ENCODE measurements at regions not wholly inside any gene's neighbourhood (a gene's known extent, or its start where the extent isn't known, plus 50 kb on each side); places are given as distances from the start of the nearest gene placed in this dataset.

- no peak for DNase-seq (ENCODE audit: low read depth, low spot score)
- H3K4me3 ChIP-seq (ENCODE audit: low read depth, low read length) = no peak overlapping the region
- TF ChIP-seq, protein P1, sequence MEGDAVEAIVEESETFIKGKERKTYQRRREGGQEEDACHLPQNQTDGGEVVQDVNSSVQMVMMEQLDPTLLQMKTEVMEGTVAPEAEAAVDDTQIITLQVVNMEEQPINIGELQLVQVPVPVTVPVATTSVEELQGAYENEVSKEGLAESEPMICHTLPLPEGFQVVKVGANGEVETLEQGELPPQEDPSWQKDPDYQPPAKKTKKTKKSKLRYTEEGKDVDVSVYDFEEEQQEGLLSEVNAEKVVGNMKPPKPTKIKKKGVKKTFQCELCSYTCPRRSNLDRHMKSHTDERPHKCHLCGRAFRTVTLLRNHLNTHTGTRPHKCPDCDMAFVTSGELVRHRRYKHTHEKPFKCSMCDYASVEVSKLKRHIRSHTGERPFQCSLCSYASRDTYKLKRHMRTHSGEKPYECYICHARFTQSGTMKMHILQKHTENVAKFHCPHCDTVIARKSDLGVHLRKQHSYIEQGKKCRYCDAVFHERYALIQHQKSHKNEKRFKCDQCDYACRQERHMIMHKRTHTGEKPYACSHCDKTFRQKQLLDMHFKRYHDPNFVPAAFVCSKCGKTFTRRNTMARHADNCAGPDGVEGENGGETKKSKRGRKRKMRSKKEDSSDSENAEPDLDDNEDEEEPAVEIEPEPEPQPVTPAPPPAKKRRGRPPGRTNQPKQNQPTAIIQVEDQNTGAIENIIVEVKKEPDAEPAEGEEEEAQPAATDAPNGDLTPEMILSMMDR (IDR thresholded peaks at IDR 0.05; ENCODE audit: low read depth, low read length) = no peak
- in situ Hi-C loops (cut with HindIII; ENCODE audit: low sequenced_read_pairs) = no loop called here
These were observed 164.8 kb upstream of the DTNBP1 start for GRCh38 chr6:15827496-15828255.

DNA sequence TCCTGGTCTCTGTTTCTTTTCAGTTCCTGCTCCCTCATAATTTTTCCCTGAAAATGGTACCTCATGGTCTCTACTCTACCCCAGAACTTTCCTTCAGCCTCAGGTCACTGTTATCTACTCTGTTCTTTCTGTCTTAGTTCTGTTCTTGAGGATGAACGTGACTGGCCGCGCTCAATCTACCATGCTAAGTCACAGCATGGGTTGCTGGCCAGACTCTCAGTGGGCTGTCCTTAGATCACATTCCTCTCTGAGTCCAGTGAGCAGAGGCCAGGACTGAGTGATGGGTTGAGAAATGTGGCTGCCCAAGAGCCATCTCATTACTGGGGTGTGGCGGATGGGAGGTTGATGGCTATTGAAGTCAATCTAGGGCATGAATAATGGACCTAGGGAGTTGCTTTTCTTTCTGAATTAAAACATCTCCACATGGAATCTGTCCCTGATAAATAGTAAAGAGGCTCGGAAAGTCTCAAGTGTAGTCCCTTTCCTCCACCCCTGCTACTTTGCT lies 164.0 kb upstream of the DTNBP1 start:
- H3K4me3 ChIP-seq (ENCODE audit: low read depth, low read length) = no peak overlapping the region
- no peak for DNase-seq (ENCODE audit: low read depth, low spot score)
- in situ Hi-C loops (cut with HindIII; ENCODE audit: low sequenced_read_pairs) = no loop called here
- TF ChIP-seq, protein P1 (IDR thresholded peaks at IDR 0.05; ENCODE audit: low read depth, low read length) = no peak

- in situ Hi-C loops (cut with HindIII; ENCODE audit: low sequenced_read_pairs) = no loop called here
- no peak overlapping the region for H3K4me3 ChIP-seq (ENCODE audit: low read depth, low read length)
- DNase-seq (ENCODE audit: low read depth, low spot score) = no peak
- TF ChIP-seq, protein P1 (IDR thresholded peaks at IDR 0.05; ENCODE audit: low read depth, low read length) = no peak
These were observed 162.6 kb upstream of the DTNBP1 start for GRCh38 chr6:15825332-15825930.

DNA sequence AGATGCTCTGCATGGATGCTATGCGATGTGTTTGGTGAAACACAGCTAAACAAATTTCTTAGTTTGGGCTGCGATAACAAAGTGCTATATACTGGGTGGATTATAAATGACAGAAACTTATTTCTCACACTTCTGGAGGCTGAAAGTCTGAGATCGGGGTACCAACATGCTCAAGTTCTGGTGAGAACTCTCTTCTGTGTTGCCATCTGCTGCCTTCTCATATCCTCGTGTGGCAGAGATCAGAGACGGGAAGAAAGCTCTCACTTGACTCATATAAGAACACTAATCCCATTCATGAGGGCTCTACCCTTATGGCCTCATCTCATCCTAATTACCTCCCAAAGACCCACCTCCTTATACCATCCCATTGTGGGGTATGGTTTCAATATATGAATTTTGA lies 162.0 kb upstream of the DTNBP1 start:
- no peak overlapping the region for H3K4me3 ChIP-seq (ENCODE audit: low read depth, low read length)
- in situ Hi-C loops (cut with HindIII; ENCODE audit: low sequenced_read_pairs) = no loop called here
- no peak for DNase-seq (ENCODE audit: low read depth, low spot score)
- TF ChIP-seq, protein P1 (IDR thresholded peaks at IDR 0.05; ENCODE audit: low read depth, low read length) = no peak

GRCh38 chr6:15823838-15824414 lies 161.1 kb upstream of the DTNBP1 start:
- DNase-seq (ENCODE audit: low read depth, low spot score) = no peak
- no peak overlapping the region for H3K4me3 ChIP-seq (ENCODE audit: low read depth, low read length)
- TF ChIP-seq, protein P1 (IDR thresholded peaks at IDR 0.05; ENCODE audit: low read depth, low read length) = no peak
- in situ Hi-C loops (cut with HindIII; ENCODE audit: low sequenced_read_pairs) = no loop called here

GRCh38 chr6:15822835-15823234 lies 160.0 kb upstream of the DTNBP1 start:
- TF ChIP-seq, protein P1 (IDR thresholded peaks at IDR 0.05; ENCODE audit: low read depth, low read length) = no peak
- no peak for DNase-seq (ENCODE audit: low read depth, low spot score)
- no peak overlapping the region for H3K4me3 ChIP-seq (ENCODE audit: low read depth, low read length)
- in situ Hi-C loops (cut with HindIII; ENCODE audit: low sequenced_read_pairs) = no loop called here

Data from astrocyte of the spinal cord (primary cell).